DMS 273 (cell line): ENCODE measurements at regions not wholly inside any gene's neighbourhood (a gene's known extent, or its start where the extent isn't known, plus 50 kb on each side); places are given as distances from the start of the nearest gene placed in this dataset.
A peak's percentile ranks its signal among the peaks of the same experiment; 100 is the strongest.
"Not testable (repeated sequence)": the region's sequence is repeated elsewhere in the genome, so short reads cannot be mapped to it uniquely, and the experiment has no call there.

ENCODE experiments used
- DNase-seq: peaks from one replicate; lab custom pipeline; 2025; ENCODE audit not compliant: unreplicated experiment; lab: John Stamatoyannopoulos, UW

DNA sequence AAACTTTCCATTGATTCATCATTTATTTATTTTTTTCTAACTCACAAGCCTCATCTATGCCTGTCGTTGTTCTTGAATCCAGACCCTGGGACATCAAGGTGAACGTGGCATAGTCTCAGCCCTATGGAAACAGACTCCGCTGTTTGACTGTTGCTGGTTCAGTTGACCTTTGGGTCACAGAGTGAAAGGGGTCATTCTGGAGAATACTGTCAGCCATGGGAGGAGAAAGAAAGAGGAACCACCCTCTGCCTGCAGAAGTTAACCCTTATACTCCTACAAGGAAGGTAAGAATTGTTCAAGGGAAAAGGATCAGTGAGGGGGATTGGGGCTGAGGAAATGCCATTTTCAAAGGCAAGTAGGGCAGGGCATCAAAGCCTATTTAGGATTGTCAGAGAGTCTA is 387.6 kb upstream of the MAF start:
- DNase-seq, result no peak

DNA sequence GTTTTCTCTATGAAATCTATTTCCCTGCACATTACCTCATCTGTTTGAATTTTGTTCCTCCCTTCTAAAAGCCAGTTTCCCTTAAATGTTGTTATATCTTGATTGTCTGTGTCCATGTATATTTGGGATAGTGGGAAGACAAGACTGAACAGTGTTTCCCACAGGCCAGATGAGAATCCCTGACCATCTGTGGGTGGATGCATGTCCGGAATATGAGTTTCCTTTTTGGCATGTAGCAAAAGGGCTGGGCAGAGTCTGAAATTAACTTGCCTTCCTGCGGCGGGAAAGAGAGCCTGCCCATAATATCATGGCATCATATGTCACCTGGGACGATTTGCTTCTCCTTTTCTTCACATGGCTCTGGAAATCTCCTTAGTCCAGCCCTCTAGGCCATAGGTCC is 385.8 kb upstream of the MAF start:
- no peak for DNase-seq

DNA sequence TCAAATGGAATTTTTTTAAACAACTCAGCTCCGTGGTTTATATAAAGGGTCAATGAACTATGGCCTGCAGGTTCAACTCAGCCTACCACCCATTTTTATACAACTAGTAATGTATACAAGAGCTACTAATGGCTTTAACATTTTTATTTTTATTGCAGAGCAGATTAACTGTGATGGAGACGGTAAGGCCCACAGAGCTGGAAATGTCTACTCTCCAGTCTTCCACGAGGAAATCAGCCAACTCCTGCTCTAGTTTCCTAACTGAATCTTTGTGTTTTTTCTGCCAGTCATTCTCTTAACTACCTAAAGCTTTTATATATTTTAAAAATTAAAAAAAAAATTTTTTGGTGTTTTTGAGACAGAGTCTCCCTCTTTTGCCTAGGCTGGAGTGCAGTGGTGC is 385.1 kb upstream of the MAF start:
- no peak for DNase-seq

DNA sequence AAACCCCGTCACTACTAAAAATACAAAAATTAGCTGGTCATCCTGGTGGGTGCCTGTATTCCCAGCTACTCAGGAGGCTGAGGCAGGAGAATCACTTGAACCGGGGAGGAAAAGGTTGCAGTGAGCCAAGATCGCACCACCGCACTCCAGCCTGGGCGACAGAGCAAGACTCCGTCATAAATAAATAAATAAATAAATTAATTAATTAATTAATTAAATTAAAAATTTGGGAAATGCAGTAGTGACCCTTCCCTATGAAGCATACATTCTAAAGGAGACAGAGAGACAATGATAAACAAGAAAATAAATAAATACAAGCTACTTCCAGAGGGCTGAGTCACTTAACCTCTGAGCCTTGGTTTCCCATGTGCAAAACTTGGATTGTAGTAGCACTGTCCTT is 383.6 kb upstream of the MAF start:
- not testable (repeated sequence) for DNase-seq

DNA sequence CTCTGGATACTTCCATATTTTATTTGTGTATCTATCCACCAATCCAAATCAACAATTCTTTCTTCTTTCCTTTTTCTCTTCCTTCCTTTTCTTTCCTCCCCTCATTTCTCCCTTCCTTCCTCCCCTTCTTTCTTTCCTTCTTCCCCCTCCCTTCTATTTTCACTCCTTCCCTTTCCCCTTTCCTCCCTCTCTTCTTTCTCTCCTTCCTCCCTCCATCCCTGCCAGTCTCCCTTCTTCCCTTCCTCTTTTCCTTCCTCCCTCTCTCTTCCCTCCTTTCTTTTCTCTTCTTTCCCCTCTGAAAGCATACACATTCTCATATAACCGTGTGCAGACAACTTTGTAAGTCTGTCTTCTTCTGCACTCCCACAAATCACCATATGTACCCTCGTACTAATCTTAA is 382.3 kb upstream of the MAF start:
- no peak for DNase-seq

DNA sequence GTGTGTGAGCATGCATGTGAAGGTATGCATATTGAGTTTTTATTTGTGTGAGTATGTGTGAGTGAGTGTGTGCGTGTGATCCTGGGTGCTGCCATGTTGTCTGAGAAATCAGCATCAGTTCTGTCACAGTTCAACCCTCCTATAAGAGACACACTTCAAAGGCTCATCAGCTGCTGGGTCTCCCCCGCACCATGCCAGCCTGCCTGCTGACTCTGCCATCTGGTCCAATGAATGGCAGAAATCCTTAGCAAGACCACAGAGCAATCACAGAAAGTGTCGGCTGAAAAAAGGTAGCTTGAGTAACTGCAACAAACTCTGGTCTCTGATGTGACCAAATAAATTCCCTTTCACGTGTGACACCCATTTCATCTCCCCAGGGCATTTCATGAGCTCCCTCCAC is 381.8 kb upstream of the MAF start:
- peak; percentile 2 for DNase-seq

DNA sequence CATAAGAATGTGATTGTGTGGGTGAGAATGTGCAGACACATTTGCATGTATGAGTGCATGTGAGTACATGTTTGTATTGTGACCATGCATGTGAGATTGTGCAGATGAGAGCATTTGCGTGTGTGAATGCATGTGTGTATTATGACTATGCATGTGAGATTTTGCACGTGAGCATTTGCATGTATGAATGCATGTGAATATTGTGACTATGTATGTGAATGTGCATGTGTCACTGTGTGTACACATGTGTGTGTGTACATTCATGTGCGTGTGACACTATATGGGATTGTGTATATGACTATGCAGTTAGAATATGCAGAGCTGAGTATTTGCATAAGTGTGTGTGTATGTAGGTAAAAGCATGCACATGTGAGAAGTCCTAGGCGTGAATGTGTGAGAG is 381.3 kb upstream of the MAF start:
- no peak for DNase-seq

DNA sequence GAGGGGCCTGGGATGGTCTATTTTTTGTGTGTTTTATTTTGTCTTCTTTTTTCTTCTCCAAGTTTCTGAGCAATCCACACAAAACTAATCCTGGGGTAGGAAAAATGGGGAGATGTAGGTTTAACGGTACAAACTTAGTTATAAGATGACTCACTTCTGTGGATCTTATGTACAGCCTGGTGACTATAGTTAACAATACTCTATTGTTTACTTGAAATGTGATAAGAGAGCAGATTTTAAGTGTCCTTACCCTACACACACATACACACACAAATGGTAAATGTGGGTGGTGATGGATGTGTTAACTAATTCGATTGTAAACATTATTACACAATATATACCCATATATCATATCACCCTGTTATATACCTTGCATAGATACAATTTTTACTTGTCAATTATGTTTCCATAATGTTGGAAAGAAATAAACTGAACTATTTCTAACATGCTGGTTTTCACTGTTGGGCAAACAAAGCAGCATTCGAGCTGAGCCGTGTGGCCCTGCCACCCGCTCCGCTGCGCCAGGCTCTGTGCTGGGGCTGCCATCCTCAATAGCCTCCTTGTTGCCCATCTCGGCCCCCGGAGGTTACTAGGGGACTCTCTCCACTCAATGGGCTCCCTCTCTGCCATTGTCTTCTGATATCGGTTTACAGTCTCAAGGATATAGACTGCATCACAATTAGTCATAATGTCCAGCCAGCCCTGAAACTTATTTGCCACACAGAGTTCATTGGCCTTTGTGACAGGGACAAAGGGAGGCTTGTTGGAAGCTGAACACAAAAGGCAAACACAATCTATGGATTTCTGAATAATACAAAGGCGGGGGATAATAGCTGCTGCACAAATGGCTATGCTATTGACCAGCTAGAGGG is 380.3 kb upstream of the MAF start:
- DNase-seq, result no peak

DNA sequence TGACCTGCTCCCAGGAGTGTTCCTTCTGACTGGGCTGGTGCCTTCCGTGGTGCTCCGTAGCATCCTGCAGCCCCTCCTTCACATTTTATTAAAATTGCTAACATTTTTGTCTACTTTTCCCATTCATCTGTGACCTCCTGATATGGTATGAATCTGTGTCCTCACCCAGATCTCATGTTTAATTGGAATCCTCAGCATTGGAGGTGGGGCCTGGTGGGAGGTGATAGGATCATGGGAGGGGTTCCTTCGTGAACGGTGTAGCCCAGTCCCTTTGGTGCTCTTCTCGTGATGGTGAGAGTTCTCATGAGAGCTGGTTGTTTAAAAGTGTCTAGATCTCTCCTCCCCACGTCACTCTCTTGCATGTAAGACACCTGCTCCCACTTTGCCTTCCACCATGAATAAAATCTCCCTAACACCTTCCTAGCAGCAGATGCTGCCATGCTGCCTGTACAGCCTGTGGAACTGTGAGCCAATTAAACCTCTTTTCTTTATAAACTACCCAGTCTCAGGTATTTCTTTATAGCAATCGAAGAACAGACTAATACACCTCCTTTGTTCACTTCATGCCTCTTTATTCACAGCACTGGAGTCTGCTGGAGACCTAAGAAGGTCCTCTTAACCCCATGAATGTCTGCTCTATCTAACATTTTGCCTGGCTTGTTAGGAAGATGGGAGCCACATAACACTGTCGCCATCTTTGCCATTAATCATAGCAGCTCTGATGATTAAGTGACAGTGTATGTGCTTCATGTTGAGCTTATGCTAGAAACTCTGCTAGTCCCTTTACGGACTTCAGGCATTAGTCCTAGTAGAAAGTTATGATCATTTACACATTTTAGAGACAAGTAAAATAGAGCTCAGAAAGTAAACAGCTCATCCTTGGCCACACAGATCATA is 377.7 kb upstream of the MAF start:
- no peak for DNase-seq

DNA sequence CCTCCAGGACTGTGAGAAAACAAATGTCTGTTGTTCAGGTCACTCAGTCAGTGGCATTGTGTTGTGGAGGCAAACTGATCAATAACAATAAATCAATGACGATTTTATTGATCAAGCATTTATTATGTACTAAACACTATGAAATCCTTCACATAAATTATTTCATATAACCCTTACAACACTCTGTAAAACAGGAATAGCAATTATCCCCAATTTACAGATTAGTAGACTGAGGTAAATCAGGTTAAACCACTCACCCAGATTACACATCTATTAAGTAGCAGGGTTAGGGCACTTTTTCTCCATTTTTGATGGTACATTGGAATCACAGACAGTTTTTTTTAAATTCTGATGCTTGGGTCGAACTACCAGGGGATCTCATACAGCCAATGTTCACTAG is 372.8 kb upstream of the MAF start:
- no peak for DNase-seq

DNA sequence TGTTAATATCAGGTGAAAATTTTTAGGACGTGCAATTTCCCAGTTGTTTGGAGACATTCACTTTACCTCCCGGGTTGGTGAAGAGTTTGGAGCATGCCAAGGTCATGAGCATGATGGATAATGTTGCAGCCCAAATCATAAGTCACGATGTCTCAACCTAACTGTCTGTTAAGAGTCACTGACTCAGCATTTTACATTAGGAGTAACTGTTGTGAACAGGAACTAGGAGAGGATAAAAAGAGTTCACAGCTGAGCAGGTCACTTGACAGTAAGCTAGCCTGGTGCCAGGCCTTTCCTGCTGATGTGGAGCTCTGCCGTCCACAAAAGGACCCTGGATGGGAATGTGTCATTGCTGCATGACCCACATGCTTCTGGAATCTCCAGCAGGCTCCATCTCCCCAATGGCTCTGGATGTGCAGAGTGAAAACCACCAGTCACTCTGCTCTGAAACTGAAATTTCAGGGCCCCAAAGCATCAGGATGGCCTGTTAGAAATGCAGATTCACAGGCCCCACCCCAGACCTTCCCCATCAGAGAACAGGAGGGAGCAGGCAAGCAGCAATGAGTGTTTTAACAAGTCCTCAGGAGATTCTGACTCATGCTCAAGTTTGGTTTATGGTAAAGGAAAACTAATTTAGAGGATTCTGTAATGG is 371.6 kb upstream of the MAF start:
- no peak for DNase-seq

DNA sequence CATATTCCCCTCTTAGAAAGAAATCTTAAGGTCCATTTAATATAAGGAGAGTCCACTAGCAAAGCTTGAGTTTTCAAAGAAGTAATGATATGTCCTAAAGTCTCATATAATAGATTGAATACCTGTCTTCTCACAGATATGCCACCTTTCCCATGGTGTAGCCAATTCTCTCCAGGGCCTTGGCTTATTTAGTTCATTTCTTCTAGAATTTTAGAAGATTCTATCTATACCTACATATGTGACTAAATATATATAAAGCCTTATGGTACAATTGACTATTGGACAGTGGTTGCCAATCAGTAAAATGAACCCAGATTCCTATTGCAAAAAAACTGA is 370.7 kb upstream of the MAF start:
- DNase-seq, result no peak

DNA sequence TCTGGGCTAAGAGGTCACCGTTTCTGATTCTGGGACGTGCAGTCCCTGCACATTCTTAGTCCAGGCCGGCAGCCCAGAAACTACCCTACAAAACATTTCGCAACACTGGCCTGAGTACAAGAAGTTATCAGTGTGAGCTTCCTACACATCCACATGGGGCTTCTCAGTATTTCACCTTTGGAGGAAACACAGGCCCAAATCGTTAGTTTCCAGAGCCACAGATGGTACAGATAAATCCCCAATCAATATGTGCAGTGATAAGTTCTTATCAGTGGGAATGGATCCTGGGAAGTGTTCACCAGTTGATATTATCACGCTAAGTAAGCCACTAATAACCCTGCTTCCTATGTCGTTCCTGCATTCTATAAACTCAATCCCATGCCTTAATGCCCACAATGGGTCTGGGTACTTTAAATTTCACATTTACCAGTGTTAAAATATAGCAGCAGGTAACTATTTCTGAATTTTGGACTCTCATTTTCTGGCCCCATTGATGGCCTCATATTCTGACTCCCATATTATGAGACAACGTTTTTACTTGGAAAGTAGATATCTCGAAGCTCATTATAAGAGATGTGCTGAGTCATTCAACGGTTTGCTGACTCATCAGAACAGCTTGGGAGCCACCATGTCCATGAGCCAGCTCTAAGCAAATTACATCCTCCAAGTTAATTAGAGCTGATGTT is 370.2 kb upstream of the MAF start:
- DNase-seq, result no peak

DNA sequence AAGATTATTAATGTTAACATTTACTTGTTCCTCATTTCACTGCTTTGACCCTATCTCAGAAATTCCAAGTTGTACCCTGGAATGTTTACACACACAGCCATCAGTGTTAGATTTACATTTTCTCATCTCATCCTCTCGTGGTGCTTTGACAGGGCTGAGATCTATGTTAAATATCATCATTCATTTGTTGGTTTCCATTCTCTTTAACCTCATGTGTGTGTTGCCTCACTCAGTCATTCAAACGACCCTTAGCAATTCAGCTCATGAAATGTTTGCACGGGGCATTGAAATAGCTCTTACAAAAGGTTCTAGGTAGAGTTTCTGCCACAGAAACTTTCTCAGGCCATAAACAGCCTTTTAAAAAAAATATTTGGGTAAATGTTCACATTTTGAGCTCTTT is 369.6 kb upstream of the MAF start:
- no peak for DNase-seq

DNA sequence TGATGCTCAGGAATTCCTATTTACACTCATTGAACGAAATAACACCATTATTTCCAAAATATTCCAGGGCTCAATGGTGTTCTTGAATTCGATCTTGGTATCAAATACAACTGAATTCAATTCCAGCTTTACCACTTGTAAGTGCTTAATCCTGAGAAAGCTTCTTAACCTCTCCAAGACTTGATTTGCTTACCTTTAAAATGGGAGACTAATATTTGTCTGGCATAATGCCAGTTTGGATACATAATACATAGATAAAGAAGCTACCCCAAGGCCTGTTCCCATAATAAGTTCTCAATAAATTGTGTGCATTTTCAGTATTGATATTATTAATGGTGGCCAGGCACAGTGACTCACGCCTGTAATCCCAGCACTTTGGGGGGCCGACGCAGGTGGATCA is 368.9 kb upstream of the MAF start:
- no peak for DNase-seq

DNA sequence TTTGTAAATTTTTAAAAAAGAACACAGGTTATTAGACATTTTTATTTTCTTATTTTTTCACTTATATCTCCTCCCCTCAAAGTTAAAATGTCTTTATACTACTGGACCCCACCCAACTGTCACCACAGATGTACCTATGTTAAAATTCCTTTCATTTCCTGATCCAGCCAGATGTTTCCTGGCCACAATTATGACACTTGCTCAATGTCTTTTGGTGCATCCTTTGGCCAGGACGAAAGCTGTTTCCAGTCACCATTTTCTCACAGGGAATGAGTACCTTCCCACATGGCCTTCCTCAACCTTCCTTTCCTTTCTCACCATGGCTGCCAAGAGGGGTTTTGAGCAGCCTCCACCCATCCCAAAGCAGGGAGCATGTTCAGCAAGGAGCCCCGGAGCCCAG is 365.7 kb upstream of the MAF start:
- no peak for DNase-seq

DNA sequence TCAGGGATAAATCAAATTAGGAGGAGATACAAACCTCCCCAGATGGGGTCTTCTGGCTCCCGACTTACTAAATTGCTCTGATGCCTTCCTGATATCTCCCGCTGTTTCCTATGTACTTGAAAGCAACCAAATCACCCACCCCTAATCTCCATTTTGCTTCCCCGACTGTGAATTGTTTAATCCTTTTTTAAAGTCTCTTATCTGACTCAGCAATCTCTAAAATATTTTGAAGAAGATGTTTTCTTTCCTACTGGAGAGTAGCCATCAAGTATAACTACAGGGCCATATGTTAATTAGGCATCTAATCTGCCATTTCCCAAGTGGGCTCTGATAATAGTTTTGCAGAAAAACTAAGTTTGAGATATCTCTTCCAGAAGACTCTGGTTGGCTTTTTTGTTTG is 365.2 kb upstream of the MAF start:
- no peak for DNase-seq

DNA sequence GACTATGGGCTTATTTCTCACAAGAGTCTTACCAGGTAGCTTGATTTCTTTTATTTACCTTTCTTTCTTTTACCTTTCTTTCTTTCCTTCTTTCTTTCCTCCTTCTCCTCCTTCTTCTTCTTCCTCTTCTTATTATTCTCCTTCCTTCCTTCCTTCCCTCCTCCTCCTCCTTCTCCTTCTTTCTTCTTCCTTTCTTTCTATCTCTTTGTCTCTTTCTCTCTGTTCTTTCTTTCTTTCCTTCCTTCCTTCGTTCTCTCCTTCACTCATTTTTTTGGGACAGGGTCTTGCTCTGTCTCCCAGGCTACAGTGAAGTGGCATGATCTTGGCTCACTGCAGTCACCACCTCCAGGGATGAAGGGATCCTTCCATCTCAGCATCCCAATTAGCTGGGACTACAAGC is 363.6 kb upstream of the MAF start:
- no peak for DNase-seq

DNA sequence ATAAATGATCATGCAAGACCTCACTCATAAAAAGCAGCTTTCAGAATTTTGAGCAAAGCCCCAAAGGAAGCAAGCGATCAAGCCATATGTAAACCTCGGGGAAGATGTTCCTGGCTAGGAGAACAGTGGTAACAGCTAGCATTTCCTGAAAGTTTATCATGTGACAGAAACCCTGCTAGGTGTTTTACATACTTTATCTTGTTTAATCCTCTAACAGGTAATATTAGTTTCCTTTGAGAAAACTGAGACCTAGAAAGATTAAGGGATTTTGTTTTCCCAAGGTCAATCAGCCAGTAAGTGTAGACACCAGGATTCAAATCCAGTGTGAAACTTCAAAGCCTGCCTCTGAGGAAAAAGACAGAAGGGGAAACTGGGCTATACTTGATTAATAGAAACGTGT is 362.4 kb upstream of the MAF start:
- no peak for DNase-seq

DNA sequence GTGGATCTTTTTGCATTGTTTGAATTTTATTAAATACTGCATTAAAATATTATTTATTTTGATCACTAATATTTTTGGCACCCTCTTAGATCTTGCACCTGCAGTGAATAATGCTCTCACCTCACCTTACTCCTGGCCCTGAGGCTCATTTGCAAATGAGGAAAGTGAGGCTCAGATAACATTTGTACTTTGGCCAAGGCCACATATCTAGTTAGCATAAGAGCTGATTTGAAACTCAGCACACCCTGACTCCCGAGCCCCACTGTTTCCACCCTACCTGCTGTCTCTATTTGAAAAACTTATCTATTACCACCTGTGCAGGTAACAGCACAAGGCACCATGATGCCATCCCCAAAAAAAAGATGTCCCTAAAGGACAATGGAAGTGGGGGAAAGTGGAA is 358.7 kb upstream of the MAF start:
- no peak for DNase-seq

DNA sequence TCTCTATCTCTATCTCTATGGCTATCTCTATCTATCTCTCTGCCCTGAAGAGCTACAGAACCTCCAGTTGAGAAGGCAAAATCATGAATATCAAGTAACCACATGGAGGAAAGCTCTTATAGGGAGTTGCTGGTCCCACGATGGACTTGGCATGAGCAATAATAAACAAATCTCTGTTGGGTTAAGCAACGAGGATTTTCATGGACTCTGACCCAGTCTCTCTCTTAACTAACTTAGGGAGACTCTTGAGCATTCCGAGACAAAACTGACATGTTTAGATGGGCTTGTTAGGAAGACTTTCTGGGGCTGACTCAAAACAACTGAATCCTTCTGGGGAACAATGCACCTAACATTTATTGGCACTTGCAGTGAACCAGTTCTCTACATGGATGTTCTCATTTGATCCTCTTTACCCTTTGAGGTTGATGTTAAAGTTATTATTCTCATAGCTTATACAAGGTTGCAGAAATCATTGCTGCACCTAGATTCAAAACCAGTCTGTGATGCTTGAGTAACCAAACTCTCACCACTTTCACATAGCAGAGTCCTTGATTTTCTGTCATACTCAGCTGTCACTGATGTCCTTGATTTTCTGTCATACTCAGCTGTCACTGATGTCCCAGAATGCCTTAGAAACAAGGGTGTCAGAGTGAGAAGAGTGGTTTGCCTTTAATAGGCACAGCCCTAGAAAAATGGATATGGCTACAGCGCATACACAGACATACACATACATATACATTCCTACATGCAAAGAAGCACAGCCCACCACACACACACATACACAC is 354.6 kb upstream of the MAF start:
- no peak for DNase-seq
